VCaP (cell line): ENCODE measurements at regions not wholly inside any gene's neighbourhood (a gene's known extent, or its start where the extent isn't known, plus 50 kb on each side); places are given as distances from the start of the nearest gene placed in this dataset.

Source experiments
- H3K27ac ChIP-seq: fragments of 450-650 bp; 2 replicates; pipeline ENCODE4 v1.5.1; 2017
- CTCF ChIP-seq: fragments of 450-650 bp; conservative IDR thresholded peaks from 2 replicates; pipeline ENCODE4 v1.5.1; 2017; ENCODE audit warnings: mild to moderate bottlenecking, moderate library complexity

GRCh38 chr10:85527616-85528317, 838.8 kb downstream of the GRID1 start:
- no peak for TF ChIP-seq CTCF
- H3K27ac ChIP-seq, result no peak overlapping the region

GRCh38 chr10:85528318-85528652, 838.3 kb downstream of the GRID1 start:
- no peak overlapping the region for H3K27ac ChIP-seq
- no peak for TF ChIP-seq CTCF

- no peak overlapping the region for H3K27ac ChIP-seq
- no peak for TF ChIP-seq CTCF
Observed at GRCh38 chr10:85531706-85532105, 834.9 kb downstream of the GRID1 start.

- no peak overlapping the region for H3K27ac ChIP-seq
- TF ChIP-seq CTCF, result no peak
Observed at GRCh38 chr10:85532773-85533172, 833.8 kb downstream of the GRID1 start.

GRCh38 chr10:85535926-85536325, 830.7 kb downstream of the GRID1 start:
- no peak for TF ChIP-seq CTCF
- H3K27ac ChIP-seq, result no peak overlapping the region

GRCh38 chr10:85537561-85537960, 829.0 kb downstream of the GRID1 start:
- no peak overlapping the region for H3K27ac ChIP-seq
- no peak for TF ChIP-seq CTCF

- H3K27ac ChIP-seq, result no peak overlapping the region
Observed at GRCh38 chr10:85538601-85539000, 828.0 kb downstream of the GRID1 start.

More at GRCh38 chr10:85538601-85539000, 828.0 kb downstream of the GRID1 start:
- TF ChIP-seq CTCF, result no peak
